HG03469 (cell line): ENCODE measurements at regions not wholly inside any gene's neighbourhood (a gene's known extent, or its start where the extent isn't known, plus 50 kb on each side); places are given as distances from the start of the nearest gene placed in this dataset.
"Not testable (repeated sequence)": the region's sequence is repeated elsewhere in the genome, so short reads cannot be mapped to it uniquely, and the experiment has no call there.

Experiments
- ATAC-seq: cut with Tn5 transposase; IDR thresholded peaks from one replicate; pipeline ENCODE4 v1.9.1; 2021; ENCODE audit warnings: mild to moderate bottlenecking, moderate library complexity, moderate number of reproducible peaks; ENCODE audit not compliant: unreplicated experiment

DNA sequence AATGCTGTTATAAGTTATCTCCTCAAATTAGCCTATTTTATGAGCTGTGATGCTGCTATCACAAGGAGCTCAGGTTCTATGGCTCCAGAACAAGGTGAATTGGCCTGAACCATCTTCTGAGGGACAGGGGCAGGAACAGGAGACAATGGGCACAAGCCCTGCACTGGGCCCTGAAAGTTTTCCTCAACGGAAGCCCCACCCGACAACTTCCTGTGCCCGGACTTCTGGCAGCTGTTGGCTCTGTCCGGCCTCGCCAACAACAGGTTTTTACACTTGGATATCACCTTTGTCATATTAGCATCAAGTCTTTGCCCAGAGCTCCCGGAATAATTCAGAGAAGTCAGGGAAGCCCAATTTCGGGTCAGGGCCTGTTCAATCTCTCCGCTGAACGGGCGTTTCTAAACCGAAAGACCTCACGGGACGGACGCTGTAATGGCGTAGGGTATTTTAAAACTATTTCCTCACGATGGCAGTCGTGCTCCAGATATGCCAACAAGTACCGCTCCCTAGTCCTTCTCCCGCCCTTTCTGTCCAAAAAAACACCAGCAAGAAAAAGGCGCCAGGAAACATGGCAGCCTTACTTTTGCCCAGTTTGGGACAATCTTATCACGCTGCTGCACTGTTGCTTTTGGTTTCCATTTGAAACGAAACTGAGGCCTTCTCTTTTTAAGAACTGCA lies 201.0 kb upstream of the STK26 start:
- ATAC-seq = no peak

- ATAC-seq = no peak
Observed at GRCh38 chrX:131826572-131826971, 196.5 kb upstream of the STK26 start.

GRCh38 chrX:131827935-131828334 lies 195.2 kb upstream of the STK26 start:
- peak; percentile 49 for ATAC-seq

DNA sequence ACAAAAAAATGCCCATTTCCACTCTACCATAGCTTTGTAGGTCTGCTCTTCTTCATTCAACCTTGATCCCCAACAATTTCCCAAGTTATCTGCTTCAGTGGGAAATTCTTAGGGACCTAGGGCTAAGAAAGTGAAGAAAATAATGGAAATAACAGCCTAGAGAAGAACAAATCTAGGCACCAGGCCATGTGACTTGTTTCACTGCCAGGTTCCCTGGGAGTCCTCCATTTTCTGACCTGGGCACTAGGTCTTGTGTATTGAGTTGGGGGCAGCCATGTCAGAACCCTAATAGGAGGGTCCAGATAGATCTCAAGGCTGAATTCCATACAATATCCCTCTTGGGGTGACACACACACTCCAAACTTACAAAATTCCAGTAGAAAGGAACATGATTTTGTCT lies 194.6 kb upstream of the STK26 start:
- ATAC-seq = no peak

- ATAC-seq = peak; percentile 40
Observed at GRCh38 chrX:131830400-131831184, 192.5 kb upstream of the STK26 start.

- no peak for ATAC-seq
Observed at GRCh38 chrX:131831185-131831520, 191.9 kb upstream of the STK26 start.

DNA sequence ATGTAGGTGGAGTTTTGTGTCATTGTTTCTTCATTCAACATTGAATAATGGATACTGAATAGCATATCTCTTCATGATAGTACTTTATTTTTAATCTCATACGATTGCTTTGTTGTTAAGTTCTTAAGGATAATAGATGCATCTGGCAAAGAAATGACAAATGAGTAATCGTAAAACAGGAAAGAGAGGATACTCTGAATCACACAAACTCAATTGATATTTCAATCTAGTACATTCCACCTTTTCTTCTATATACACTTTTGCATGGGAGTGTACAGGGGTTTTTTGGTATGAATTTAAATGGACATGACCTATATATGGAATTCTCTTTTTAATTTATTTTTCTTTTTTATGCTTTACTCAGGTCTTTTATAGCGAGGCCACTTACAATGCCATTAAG lies 186.9 kb upstream of the STK26 start:
- no peak for ATAC-seq

DNA sequence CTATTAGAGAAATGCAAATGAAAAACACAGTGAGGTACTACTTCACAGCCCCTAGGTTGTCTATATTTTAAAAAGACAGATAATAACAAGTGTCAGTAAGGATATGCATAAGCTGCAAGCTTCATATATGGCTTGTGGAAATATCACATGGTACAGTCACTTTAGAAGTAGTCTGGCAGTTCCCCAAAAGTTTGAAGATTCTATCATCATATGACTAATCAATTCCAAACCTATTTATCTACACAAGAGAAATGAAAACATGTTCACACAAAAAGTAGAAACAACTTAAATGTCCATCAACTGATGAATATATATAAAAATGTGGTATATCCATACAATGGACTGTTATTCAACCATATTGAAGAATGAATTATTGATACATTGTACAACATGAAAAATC lies 185.8 kb upstream of the STK26 start:
- ATAC-seq = no peak

DNA sequence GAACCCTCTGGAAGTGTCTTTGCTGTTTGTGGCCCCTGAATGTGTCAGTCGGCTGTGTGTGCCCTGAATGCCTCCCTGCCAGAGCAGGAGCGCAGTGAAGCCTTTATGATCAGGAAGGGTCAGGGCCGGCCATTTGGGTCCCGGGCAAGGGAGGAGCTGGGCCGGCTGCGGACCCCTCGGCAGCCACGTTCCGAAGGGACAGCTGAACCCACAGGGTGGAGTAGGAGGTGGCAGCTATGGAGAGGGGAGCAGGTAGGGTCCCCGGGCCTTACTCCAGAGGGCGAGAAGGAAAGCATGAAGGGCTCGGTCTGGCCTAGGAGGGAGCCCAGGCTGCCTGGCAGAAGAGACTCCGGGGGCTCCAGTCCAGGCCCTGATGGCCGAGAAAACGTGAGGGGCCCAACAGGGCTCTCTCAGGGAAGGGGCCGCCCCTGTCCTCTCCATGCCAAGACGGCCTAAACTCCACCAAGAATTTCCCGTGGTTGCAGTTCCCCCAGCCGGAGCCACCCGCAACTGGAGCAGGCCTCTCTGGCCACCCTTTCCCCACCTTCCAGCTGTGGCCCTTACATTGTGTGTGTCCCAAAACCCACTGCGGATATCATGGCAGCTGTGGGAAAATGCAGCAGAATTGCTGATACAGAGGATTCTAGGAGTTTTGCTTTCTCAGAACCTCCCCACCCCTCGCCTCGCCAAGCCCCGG lies 182.2 kb upstream of the STK26 start:
- ATAC-seq = no peak

DNA sequence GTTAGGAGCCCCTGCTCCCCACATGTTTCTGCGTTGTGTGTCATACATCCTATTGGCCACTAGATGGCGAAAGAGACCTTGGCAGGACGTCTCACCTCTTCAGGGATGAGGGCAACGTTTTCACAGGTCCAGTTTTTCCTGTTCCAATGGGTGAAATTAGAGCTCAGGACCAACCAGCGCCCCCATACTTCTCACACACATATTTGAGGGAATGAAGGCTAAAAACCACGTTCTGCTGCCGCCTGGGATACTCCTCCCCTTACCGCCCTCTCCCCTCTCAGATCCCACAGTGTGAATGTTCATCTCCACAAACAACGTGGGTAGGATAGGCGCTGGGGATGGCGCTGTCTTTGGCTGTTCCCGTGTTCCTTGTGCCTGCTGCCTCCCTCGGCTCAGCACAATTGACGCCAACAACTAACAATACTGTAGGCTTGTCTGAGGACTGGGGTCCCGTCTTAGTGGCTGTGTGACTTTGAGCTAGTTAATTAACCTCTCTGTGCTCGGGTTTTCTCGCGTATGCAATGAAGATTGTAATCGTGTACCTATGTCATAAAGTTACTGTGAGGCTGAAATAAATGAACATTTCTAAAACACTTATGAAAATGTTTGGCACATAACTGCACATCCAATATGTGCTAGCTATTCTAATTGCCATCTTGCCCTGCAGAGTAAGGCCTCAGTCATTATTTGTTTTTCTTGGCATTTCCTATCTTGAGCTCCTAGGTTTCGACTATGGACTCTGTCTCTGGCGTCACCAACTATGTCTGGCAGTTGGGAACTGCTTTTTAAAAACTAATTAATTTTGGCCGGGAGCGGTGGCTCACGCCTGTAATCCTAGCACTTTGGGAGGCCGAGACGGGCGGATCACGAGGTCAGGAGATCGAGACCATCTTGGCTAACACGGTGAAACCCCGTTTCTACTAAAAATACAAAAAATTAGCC lies 181.3 kb upstream of the STK26 start:
- ATAC-seq = no peak

DNA sequence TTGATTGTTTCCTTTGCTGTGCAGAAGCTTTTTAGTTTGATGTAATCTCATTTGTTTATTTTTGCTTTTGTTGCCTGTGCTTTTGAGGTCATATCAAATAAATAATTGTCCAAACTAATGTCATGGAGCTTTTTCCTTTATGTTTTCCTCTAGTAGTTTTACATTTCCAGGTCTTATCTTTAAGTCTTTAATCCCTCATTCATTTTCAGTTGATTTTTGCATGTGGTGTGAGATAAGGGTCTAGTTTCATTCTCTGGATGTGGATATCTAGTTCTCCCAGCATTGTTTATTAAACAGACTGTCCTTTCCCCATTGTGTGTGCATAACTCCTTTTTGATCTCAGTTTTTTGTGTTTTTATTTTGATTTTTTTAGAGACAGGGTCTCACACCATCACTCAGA lies 179.1 kb upstream of the STK26 start:
- no peak for ATAC-seq

- ATAC-seq = no peak
Observed at GRCh38 chrX:131845201-131845600, 177.9 kb upstream of the STK26 start.

DNA sequence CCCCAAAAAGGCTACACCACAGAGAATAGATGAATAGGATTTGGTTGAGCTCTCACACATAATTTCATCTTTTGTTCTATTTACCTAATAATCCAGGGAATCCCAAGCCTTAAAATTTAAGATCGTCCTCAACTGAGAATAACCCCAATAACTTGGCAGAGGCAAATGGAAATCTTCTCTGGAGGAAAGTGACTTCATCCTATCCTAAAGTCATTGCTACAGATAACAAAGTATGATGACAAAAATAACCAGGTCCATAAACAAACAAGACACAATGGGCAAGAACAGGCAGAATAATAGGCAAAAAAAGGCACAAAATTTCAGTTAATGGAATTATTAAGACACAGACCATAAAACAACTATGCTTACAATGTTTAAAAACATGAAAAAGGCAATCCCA lies 177.3 kb upstream of the STK26 start:
- no peak for ATAC-seq

- ATAC-seq = not testable (repeated sequence)
Observed at GRCh38 chrX:131850964-131851363, 172.1 kb upstream of the STK26 start.

- ATAC-seq = no peak
Observed at GRCh38 chrX:131853440-131853839, 169.7 kb upstream of the STK26 start.

DNA sequence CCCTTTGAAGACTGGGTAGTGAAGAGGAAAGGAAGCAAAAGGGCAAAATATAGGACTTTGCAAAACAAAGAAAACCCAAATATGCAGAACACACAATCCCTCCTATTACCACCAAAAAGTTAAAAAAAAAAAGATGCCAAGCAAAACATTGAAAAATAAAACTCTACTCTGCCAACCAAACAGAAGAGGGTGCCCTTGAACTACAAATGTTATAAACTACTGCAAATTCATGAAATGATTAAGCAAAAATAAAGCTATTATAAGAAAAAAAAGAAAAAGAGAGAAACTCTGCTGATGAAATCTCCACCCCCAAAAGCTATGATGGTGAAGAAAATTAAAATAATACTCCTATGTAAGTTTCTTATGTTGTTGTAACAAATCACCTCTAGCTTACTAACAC lies 168.5 kb upstream of the STK26 start:
- ATAC-seq = no peak

GRCh38 chrX:131861088-131861787 lies 161.9 kb upstream of the STK26 start:
- no peak for ATAC-seq

DNA sequence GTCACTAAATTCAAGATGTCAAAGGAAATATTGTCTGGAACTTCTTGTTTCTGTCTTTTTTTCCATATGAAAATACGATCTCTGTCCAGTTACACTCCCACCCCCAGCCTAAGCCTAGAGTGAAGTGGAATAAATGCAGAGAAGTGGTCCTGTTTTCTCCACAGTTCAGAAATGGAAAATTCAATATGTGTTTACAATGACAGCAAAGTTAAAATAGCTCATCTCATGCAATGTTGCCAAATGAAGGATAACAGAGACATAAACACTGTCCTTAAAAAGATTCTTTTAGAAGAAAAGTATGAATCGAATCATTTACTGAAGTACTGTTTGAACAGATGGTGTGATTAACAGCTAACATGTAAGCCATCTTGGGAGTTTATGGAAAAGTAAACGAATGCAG lies 160.8 kb upstream of the STK26 start:
- no peak for ATAC-seq

DNA sequence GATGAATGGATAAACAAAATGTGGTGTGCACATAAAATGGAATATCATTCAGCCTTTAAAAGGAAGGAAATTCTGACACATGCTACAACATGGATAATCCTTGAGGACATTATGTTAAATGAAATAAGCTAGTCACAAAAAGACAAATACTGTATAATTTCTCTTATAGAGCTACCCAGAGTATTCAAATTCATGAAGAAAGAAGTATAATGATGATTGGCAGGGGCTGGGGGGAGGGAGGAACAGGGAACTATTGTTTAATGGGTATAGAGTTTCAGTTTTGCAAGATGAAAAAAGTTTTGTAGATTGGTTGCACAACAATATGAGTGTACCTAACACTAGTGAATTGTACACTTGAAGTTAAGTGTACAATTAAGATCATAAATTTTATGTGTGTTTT lies 153.9 kb upstream of the STK26 start:
- ATAC-seq = no peak

GRCh38 chrX:131874300-131874699 lies 148.8 kb upstream of the STK26 start:
- ATAC-seq = no peak
